NCI-H2081 (cell line): ENCODE measurements at regions not wholly inside any gene's neighbourhood (a gene's known extent, or its start where the extent isn't known, plus 50 kb on each side); places are given as distances from the start of the nearest gene placed in this dataset.

Experiments
- DNase-seq, 2 experiments: peaks; one replicate each; lab custom pipeline; 2025; lab: John Stamatoyannopoulos, UW

- DNase-seq, result no peak
These were observed 129.3 kb upstream of the SPACA7 start for GRCh38 chr13:112246731-112247470.

- DNase-seq, result no peak
These were observed 128.4 kb upstream of the SPACA7 start for GRCh38 chr13:112247471-112248405.

- no peak for DNase-seq
These were observed 127.8 kb upstream of the SPACA7 start for GRCh38 chr13:112248406-112248760.

GRCh38 chr13:112248862-112249592 is 127.1 kb upstream of the SPACA7 start:
- no peak for DNase-seq

GRCh38 chr13:112249644-112250610 is 126.2 kb upstream of the SPACA7 start:
- DNase-seq, result no peak

GRCh38 chr13:112250788-112251445 is 125.2 kb upstream of the SPACA7 start:
- no peak for DNase-seq

GRCh38 chr13:112251930-112252585 is 124.1 kb upstream of the SPACA7 start:
- DNase-seq, result no peak

GRCh38 chr13:112252804-112253590 is 123.2 kb upstream of the SPACA7 start:
- no peak for DNase-seq

- no peak for DNase-seq
These were observed 122.5 kb upstream of the SPACA7 start for GRCh38 chr13:112253631-112254030.

GRCh38 chr13:112254061-112254818 is 121.9 kb upstream of the SPACA7 start:
- DNase-seq, result no peak

- DNase-seq, result no peak
These were observed 121.3 kb upstream of the SPACA7 start for GRCh38 chr13:112254900-112255299.

- DNase-seq, result no peak
These were observed 120.5 kb upstream of the SPACA7 start for GRCh38 chr13:112255550-112256120.

GRCh38 chr13:112256716-112257494 is 119.2 kb upstream of the SPACA7 start:
- no peak for DNase-seq

- no peak for DNase-seq
These were observed 116.6 kb upstream of the SPACA7 start for GRCh38 chr13:112259511-112259910.

GRCh38 chr13:112260108-112261055 is 115.8 kb upstream of the SPACA7 start:
- DNase-seq, result no peak

- DNase-seq, result no peak
These were observed 114.2 kb upstream of the SPACA7 start for GRCh38 chr13:112261924-112262323.
